ENCODE measurements at regions not wholly inside any gene's neighbourhood (a gene's known extent, or its start where the extent isn't known, plus 50 kb on each side); places are given as distances from the start of the nearest gene placed in this dataset.

DNA sequence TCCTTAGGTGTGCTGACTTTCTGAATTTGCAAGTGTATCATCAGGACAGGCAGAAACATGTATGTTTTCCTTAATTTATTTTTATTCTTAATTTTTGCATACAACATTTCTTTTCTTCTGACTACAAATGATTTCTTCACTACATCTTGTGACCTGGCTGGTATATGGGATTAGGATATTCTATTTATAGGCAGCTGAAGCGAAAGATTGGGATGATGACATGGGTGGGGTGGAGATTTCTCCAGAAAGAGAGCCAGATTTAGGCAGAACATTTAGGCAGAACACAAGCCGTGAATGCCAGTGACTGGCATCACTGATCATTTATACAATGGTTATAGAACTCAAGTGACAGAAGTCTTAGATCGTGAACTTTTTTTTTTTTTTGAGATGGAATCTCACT, 256.7 kb downstream of the KLF6 start:
- no peak overlapping the region for H3K4me3 ChIP-seq (ENCODE audit: low read depth, low read length)
- no peak for TF ChIP-seq CTCF (IDR thresholded peaks at IDR 0.05; ENCODE audit: low read depth, low read length)

DNA sequence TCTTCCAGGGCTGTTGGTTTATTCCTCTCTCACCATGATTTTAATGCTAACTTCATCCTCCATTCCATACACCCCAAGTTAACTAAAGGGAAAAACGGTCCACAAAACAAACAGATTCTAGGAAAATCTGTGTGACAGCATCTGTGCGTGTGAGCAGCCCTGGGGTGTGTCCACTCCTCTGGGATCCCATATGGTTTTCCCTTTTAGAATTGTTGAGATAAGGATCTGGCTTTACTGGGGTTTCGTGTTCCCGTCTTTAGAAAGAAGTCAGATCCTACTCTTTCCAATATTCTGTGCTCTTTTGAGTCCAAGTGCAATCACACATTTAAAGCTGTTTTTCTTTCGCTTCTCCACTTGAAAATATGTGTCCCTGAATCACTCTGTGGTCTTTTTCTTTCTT, 257.1 kb downstream of the KLF6 start:
- H3K4me3 ChIP-seq (ENCODE audit: low read depth, low read length), result no peak overlapping the region
- TF ChIP-seq CTCF (IDR thresholded peaks at IDR 0.05; ENCODE audit: low read depth, low read length), result no peak

GRCh38 chr10:3526727-3527501, 258.1 kb downstream of the KLF6 start:
- TF ChIP-seq CTCF (IDR thresholded peaks at IDR 0.05; ENCODE audit: low read depth, low read length), result no peak
- no peak overlapping the region for H3K4me3 ChIP-seq (ENCODE audit: low read depth, low read length)

- no peak overlapping the region for H3K4me3 ChIP-seq (ENCODE audit: low read depth, low read length)
- TF ChIP-seq CTCF (IDR thresholded peaks at IDR 0.05; ENCODE audit: low read depth, low read length), result no peak
These were observed 259.1 kb downstream of the KLF6 start for GRCh38 chr10:3525832-3526449.

- H3K4me3 ChIP-seq (ENCODE audit: low read depth, low read length), result no peak overlapping the region
- no peak for TF ChIP-seq CTCF (IDR thresholded peaks at IDR 0.05; ENCODE audit: low read depth, low read length)
These were observed 260.7 kb downstream of the KLF6 start for GRCh38 chr10:3524086-3524960.

DNA sequence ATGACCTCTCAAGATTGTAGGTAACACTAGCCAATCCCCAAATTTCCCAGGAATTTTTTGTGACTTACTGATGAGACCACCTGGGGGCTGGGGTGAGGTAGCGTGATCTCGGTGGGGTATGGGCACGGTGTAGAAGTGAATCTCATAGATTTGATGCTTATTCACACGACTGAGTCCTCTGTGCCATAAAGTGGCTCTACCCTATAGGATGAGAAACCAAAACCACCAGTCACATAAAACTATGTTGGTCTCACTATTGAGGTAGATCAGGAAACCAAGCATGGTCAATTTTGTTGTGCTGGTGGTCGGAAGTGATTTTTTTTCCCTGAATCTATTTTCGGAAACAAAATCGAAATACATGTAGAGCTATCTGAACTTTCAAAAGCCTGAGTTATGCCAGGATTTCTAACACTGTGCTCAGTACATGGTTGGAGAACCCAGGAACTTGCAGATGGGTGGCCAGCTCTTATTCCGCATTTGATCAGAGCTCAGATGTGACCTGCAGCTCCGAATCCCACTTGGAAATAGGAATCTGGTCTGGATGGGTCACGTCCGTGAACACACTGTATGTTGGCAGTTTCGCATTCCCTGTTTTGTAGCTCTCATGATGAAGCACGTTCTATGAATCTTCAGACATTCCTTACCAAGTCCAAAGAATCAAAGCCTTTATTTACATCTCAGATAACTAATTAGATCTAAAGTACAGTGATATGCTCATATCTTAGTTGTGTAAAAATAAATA, 261.5 kb downstream of the KLF6 start:
- TF ChIP-seq CTCF (IDR thresholded peaks at IDR 0.05; ENCODE audit: low read depth, low read length), result no peak

More for the DNA sequence above, 261.5 kb downstream of the KLF6 start:
- no peak overlapping the region for H3K4me3 ChIP-seq (ENCODE audit: low read depth, low read length)

All from WI38 (cell line).